H1 (cell line): ENCODE measurements at regions not wholly inside any gene's neighbourhood (a gene's known extent, or its start where the extent isn't known, plus 50 kb on each side); places are given as distances from the start of the nearest gene placed in this dataset.

ENCODE experiments used
- ATF2 ChIP-seq: IDR thresholded peaks from 2 replicates; pipeline ENCODE4 v1.6.1; 2012; ENCODE audit warnings: low read length, inconsistent platforms
- ATF3 ChIP-seq: IDR thresholded peaks from 2 replicates; pipeline ENCODE4 v1.6.1; 2011; ENCODE audit warnings: low read depth, mild to moderate bottlenecking, low read length; ENCODE audit not compliant: insufficient read depth
- CBX8 ChIP-seq: fragments of 300-800, 300-1000 bp; sonication (generic); IDR thresholded peaks from 2 replicates; pipeline ENCODE4 v1.7.1; 2016; ENCODE audit warnings: low read depth, low read length, borderline replicate concordance
- CTCF ChIP-seq, 3 experiments: IDR thresholded peaks; 1 replicate in 2 of 3; 2 replicates in 1 of 3; pipeline versions ENCODE4 v1.5.1 to v1.6.1; 2011; ENCODE audit warnings: low read length in 3 of 3, mild to moderate bottlenecking in 3 of 3, inconsistent platforms in 2 of 3, low read depth in 1 of 3, moderate library complexity in 1 of 3; ENCODE audit not compliant: insufficient read depth in 1 of 3; ENCODE audit errors: control extremely low read depth in 1 of 3
- E2F6 ChIP-seq: IDR thresholded peaks from 2 replicates; pipeline ENCODE4 v1.6.1; 2012; ENCODE audit warnings: inconsistent platforms
- EP300 ChIP-seq, 2 experiments: IDR thresholded peaks; 1 replicate in 1 of 2; 2 replicates in 1 of 2; pipeline ENCODE4 v1.6.1; 2011 to 2012; ENCODE audit warnings: low read depth in 2 of 2, low read length in 2 of 2, mild to moderate bottlenecking in 2 of 2, borderline replicate concordance in 1 of 2, inconsistent platforms in 1 of 2, moderate library complexity in 1 of 2
- EZH2 ChIP-seq: fragments of 200-600 bp; sonication (generic); IDR thresholded peaks from 2 replicates; pipeline ENCODE4 v1.7.1; 2012; ENCODE audit warnings: low read depth, mild to moderate bottlenecking, moderate library complexity, low read length, inconsistent platforms; ENCODE audit not compliant: severe bottlenecking
- MAFK ChIP-seq: IDR thresholded peaks from 2 replicates; pipeline ENCODE4 v1.6.1; 2012; ENCODE audit warnings: low read depth, mild to moderate bottlenecking, improper control_type of control experiment, low read length
- NANOG ChIP-seq: IDR thresholded peaks from 2 replicates; pipeline ENCODE4 v1.6.1; 2011; ENCODE audit warnings: low read length, low read depth, mild to moderate bottlenecking, inconsistent platforms; ENCODE audit not compliant: insufficient read depth, poor library complexity, severe bottlenecking
- POLR2A ChIP-seq, 2 experiments: IDR thresholded peaks; 1 replicate in 1 of 2; 2 replicates in 1 of 2; pipeline ENCODE4 v1.6.1; 2011; ENCODE audit warnings: low read depth in 2 of 2, low read length in 2 of 2, mild to moderate bottlenecking in 2 of 2; ENCODE audit errors: control extremely low read depth in 1 of 2
- POLR2AphosphoS5 ChIP-seq: IDR thresholded peaks from 2 replicates; pipeline ENCODE4 v1.6.1; 2011; ENCODE audit warnings: low read depth, low read length
- TAF1 ChIP-seq: IDR thresholded peaks from 2 replicates; pipeline ENCODE4 v1.6.1; 2011; ENCODE audit warnings: mild to moderate bottlenecking, low read depth, low read length
- TBP ChIP-seq: IDR thresholded peaks from 2 replicates; pipeline ENCODE4 v1.6.1; 2011; ENCODE audit warnings: low read depth, low read length, improper control_type of control experiment
- ZNF274 ChIP-seq: IDR thresholded peaks from 2 replicates; pipeline ENCODE4 v1.7.0; 2012; ENCODE audit warnings: low read length, borderline replicate concordance; ENCODE audit errors: extremely low read depth

- TF ChIP-seq ZNF274 (no peak), ATF3 (no peak), EP300 (IDR thresholded peaks at IDR 0.05; ENCODE audit: borderline replicate concordance in 1 of 2, low read depth in 2 of 2, low read length in 2 of 2) (no peak), CTCF (IDR thresholded peaks at IDR 0.05; ENCODE audit: control extremely low read depth in 1 of 3, insufficient read depth in 1 of 3, low read depth in 1 of 3, low read length in 3 of 3) (no peak), EZH2 (no peak), TAF1 (no peak), NANOG (no peak), POLR2A (IDR thresholded peaks at IDR 0.05; ENCODE audit: control extremely low read depth in 1 of 2, low read depth in 2 of 2, low read length in 2 of 2) (no peak), ATF2 (no peak), CBX8 (no peak), E2F6 (no peak), MAFK (no peak), TBP (no peak), POLR2AphosphoS5 (no peak)
These were observed 197.7 kb upstream of the SLC16A7 start for GRCh38 chr12:59398164-59398563.
